A673 (cell line): ENCODE measurements at regions not wholly inside any gene's neighbourhood (a gene's known extent, or its start where the extent isn't known, plus 50 kb on each side); places are given as distances from the start of the nearest gene placed in this dataset.

ENCODE experiments used
- CTCF ChIP-seq: fragments of 300-800, 200-600 bp; sonication (generic); conservative IDR thresholded peaks from 2 replicates; pipeline ENCODE4 v1.5.1; 2017; ENCODE audit warnings: low read depth, mild to moderate bottlenecking, antibody characterized with exemption, low read length, moderate library complexity, mixed read lengths
- EZH2 ChIP-seq: fragments of 200-600 bp; sonication (generic); IDR thresholded peaks from 2 replicates; pipeline ENCODE4 v1.6.1; 2017; ENCODE audit warnings: borderline replicate concordance, low read depth, mild to moderate bottlenecking, mixed read lengths, antibody characterized with exemption, low read length; ENCODE audit not compliant: poor library complexity, severe bottlenecking

DNA sequence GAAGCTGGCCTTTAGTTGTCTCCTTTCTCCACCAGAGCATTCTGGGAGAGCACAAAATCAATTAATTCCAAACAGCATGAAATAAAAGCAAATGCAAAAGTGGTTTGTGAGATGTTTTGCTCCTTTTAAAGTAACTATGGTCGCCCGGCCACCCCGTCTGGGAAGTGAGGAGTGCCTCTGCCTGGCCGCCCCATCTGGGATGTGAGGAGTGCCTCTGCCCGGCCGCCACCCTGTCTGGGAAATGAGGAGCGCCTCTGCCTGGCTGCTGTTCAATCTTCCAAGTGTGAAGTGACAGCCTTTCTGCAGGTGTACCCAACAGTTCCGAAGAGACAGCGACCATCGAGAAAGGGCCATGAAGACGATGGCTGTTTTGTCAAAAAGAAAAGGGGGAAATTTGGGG lies 381.3 kb upstream of the FGF16 start:
- TF ChIP-seq CTCF (no peak), EZH2 (no peak)
